GM18508 (cell line): ENCODE measurements at regions not wholly inside any gene's neighbourhood (a gene's known extent, or its start where the extent isn't known, plus 50 kb on each side); places are given as distances from the start of the nearest gene placed in this dataset.
"Not testable (repeated sequence)": the region's sequence is repeated elsewhere in the genome, so short reads cannot be mapped to it uniquely, and the experiment has no call there.

Source experiments
- ATAC-seq: cut with Tn5 transposase; IDR thresholded peaks from one replicate; pipeline ENCODE4 v1.9.1; 2021; ENCODE audit warnings: moderate number of reproducible peaks; ENCODE audit not compliant: insufficient read depth, unreplicated experiment

- ATAC-seq: no peak
Observed at GRCh38 chr20:17822039-17822438, 122.3 kb downstream of the BANF2 start.

- ATAC-seq: not testable (repeated sequence)
Observed at GRCh38 chr20:17821606-17822005, 121.8 kb downstream of the BANF2 start.

GRCh38 chr20:17819395-17820093 lies 119.8 kb downstream of the BANF2 start:
- no peak for ATAC-seq

- no peak for ATAC-seq
Observed at GRCh38 chr20:17818187-17818586, 118.4 kb downstream of the BANF2 start.

- ATAC-seq: no peak
Observed at GRCh38 chr20:17816804-17817587, 117.2 kb downstream of the BANF2 start.

- no peak for ATAC-seq
Observed at GRCh38 chr20:17811628-17811965, 111.8 kb downstream of the BANF2 start.

- no peak for ATAC-seq
Observed at GRCh38 chr20:17810847-17811627, 111.3 kb downstream of the BANF2 start.

- no peak for ATAC-seq
Observed at GRCh38 chr20:17810062-17810631, 110.4 kb downstream of the BANF2 start.

- ATAC-seq: no peak
Observed at GRCh38 chr20:17809362-17810061, 109.7 kb downstream of the BANF2 start.

GRCh38 chr20:17808782-17809181 lies 109.0 kb downstream of the BANF2 start:
- ATAC-seq: no peak

- ATAC-seq: no peak
Observed at GRCh38 chr20:17808357-17808756, 108.6 kb downstream of the BANF2 start.

- no peak for ATAC-seq
Observed at GRCh38 chr20:17807651-17808050, 107.9 kb downstream of the BANF2 start.

GRCh38 chr20:17806739-17807441 lies 107.1 kb downstream of the BANF2 start:
- ATAC-seq: no peak

- ATAC-seq: no peak
Observed at GRCh38 chr20:17806107-17806506, 106.3 kb downstream of the BANF2 start.

- no peak for ATAC-seq
Observed at GRCh38 chr20:17803765-17804164, 104.0 kb downstream of the BANF2 start.

GRCh38 chr20:17799575-17800227 lies 99.9 kb downstream of the BANF2 start:
- no peak for ATAC-seq

GRCh38 chr20:17798601-17799000 lies 98.8 kb downstream of the BANF2 start:
- ATAC-seq: no peak

- ATAC-seq: no peak
Observed at GRCh38 chr20:17797579-17797978, 97.8 kb downstream of the BANF2 start.

- no peak for ATAC-seq
Observed at GRCh38 chr20:17797161-17797560, 97.4 kb downstream of the BANF2 start.
